ENCODE measurements at regions not wholly inside any gene's neighbourhood (a gene's known extent, or its start where the extent isn't known, plus 50 kb on each side); places are given as distances from the start of the nearest gene placed in this dataset.
"Not testable (repeated sequence)": the region's sequence is repeated elsewhere in the genome, so short reads cannot be mapped to it uniquely, and the experiment has no call there.

DNA sequence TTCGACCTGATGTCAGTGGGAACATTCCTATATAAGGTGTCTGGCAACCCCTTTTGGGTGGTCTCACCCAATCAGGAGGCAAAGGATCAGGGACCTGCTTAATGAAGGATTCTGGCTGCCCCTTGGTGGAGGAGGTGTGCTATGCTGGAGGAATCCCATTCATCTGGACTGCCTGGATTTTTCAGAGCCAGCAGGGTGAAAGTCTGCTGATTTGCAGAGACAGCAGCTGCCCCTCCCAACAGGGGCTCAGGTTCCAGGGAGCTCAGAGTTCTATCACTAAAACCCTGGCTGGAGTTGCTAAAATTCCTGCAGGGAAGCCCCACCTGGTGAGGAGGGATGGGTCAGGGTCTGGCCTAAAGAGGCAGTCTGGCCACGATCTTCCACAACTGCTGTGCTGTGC is 398.5 kb upstream of the CNTNAP2 start:
- H3K9ac ChIP-seq (ENCODE audit: low read depth, low read length) = no peak overlapping the region
- H3K4me3 ChIP-seq (ENCODE audit: low read depth, low read length) = no peak overlapping the region
- no peaks in the 10 kb centered on the region for H3K36me3 ChIP-seq (ENCODE audit: control insufficient read depth, insufficient read depth, low read length)
- peak overlapping the region; percentile 21 for H3K27ac ChIP-seq (ENCODE audit: low read depth, low read length)
- no peaks in the 10 kb centered on the region for H3K27me3 ChIP-seq (ENCODE audit: control insufficient read depth, insufficient read depth, low read length)
- H3K4me1 ChIP-seq (ENCODE audit: control insufficient read depth, insufficient read depth, low read length) = no peaks in the 10 kb centered on the region; the same call in 1 of the 2 replicates
- no peaks in the 10 kb centered on the region for H3K9me3 ChIP-seq (ENCODE audit: control insufficient read depth, insufficient read depth, low read length)

DNA sequence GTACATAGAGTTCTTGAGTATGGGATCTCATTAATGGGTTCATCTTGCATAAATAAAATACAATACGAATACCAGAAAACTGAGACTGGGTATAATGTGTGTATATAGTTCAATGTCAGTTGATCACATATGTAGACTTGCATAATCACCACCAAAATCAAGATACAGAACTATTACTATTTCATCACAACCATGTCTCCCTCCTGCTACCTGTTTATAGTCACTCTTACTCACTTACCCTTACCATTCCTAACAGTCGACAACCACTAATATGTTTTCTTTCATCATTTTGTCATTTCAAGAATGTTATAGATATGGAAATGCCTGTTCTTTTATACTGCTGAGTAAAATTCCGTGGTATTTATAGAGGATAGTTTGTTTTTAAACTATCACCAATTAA is 416.1 kb upstream of the CNTNAP2 start:
- Histone ChIP-seq H3K27ac (ENCODE audit: low read depth, low read length) (no peak overlapping the region), H3K9ac (ENCODE audit: low read depth, low read length) (no peak overlapping the region), H3K36me3 (ENCODE audit: control insufficient read depth, insufficient read depth, low read length) (no peaks in the 10 kb centered on the region), H3K27me3 (ENCODE audit: control insufficient read depth, insufficient read depth, low read length) (no peaks in the 10 kb centered on the region), H3K9me3 (ENCODE audit: control insufficient read depth, insufficient read depth, low read length) (no peaks in the 10 kb centered on the region), H3K4me3 (ENCODE audit: low read depth, low read length) (no peak overlapping the region), H3K4me1 (ENCODE audit: control insufficient read depth, insufficient read depth, low read length) (no peaks in the 10 kb centered on the region)

DNA sequence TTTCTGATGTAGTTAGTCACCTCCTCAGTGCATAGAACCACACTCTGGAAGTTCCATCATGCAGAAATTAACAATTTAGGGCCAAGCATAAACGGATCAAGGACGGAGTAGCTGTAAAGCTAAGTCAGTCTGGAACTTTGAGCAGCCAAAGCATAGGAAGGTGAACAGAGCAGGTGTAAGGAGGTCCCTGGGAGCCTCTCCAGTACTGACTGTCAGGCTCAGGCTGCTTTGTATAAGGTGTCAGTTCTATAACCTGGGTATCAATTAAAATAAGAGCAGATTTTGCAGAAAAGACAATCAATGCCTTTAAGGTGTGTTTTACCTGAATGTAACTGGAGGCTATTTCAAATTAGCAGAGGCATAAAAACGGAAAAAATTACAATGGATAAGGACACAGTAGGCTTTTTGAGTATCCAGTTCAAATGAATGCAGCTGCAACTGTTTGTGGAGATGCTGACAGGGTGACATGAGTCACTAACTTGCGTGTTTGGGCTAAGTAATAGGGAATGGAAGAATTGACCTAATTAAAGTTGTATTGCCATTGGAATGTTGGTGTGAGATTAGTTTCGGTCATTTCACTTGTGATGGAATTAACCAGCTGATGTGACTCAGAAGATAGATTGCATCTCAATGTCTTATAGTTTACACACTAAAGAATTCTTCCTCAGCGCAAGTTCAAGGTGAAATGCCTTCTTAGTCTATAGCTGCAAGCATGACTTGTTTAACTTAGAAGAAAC is 417.9 kb upstream of the CNTNAP2 start:
- H3K9ac ChIP-seq (ENCODE audit: low read depth, low read length) = no peak overlapping the region

DNA sequence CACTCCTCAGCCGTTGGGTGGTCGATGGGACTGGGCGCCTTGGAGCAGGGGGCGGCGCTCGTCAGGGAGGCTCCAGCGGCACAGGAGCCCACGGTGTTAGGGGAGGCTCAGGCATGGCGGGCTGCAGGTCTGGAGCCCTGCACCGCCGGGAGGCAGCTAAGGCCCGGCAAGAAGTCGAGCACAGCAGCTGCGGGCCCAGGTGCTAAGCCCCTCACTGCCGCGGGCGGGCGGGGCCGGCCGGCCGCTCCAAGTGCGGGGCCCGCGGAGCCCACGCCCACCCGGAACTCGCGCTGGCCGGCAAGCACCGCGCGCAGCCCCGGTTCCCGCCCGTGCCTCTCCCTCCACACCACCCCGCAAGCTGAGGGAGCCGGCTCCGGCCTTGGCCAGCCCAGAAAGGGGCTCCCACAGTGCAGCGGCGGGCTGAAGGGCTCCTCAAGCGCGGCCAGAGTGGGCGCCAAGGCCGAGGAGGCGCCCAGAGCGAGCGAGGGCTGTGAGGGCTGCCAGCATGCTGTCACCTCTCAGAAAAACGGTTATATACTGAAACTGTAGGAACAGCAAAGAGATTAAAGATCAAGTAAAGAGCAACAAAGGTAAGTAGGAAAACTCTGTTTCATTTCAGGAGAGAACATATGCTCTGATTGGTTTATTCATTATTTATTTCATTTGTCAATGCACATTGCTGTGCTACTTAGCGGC is 419.0 kb upstream of the CNTNAP2 start:
- not testable (repeated sequence) for H3K27me3 ChIP-seq (ENCODE audit: control insufficient read depth, insufficient read depth, low read length); H3K9me3 ChIP-seq (ENCODE audit: control insufficient read depth, insufficient read depth, low read length); H3K9ac ChIP-seq (ENCODE audit: low read depth, low read length); H3K4me3 ChIP-seq (ENCODE audit: low read depth, low read length); H3K36me3 ChIP-seq (ENCODE audit: control insufficient read depth, insufficient read depth, low read length); H3K27ac ChIP-seq (ENCODE audit: low read depth, low read length); H3K4me1 ChIP-seq (ENCODE audit: control insufficient read depth, insufficient read depth, low read length)

More for the DNA sequence above, 417.9 kb upstream of the CNTNAP2 start:
- Histone ChIP-seq H3K4me3 (ENCODE audit: low read depth, low read length) (no peak overlapping the region), H3K27me3 (ENCODE audit: control insufficient read depth, insufficient read depth, low read length) (no peaks in the 10 kb centered on the region), H3K27ac (ENCODE audit: low read depth, low read length) (no peak overlapping the region), H3K4me1 (ENCODE audit: control insufficient read depth, insufficient read depth, low read length) (no peaks in the 10 kb centered on the region), H3K36me3 (ENCODE audit: control insufficient read depth, insufficient read depth, low read length) (no peaks in the 10 kb centered on the region), H3K9me3 (ENCODE audit: control insufficient read depth, insufficient read depth, low read length) (no peaks in the 10 kb centered on the region)

DNA sequence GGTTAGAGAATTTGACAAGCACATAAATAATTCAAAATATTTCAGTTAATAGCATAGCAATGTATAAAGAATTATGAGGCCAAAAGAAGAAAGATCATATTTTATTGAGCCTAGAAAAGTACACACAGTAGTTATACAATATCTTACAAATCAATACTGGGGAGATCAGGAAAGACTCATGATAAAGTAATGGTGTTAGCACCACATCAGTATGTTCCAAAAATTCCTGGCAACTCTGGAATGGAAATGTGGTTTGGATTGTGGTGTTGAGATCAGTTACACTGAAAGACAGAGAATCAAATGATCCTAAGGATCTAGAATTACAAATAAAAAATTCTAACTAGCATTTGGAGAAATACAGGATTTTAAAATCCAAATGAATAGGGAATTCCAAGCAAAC is 420.5 kb upstream of the CNTNAP2 start:
- Histone ChIP-seq H3K27ac (ENCODE audit: low read depth, low read length) (no peak overlapping the region), H3K27me3 (ENCODE audit: control insufficient read depth, insufficient read depth, low read length) (no peaks in the 10 kb centered on the region), H3K4me3 (ENCODE audit: low read depth, low read length) (no peak overlapping the region), H3K9ac (ENCODE audit: low read depth, low read length) (no peak overlapping the region), H3K9me3 (ENCODE audit: control insufficient read depth, insufficient read depth, low read length) (no peaks in the 10 kb centered on the region), H3K4me1 (ENCODE audit: control insufficient read depth, insufficient read depth, low read length) (no peaks in the 10 kb centered on the region), H3K36me3 (ENCODE audit: control insufficient read depth, insufficient read depth, low read length) (no peaks in the 10 kb centered on the region)

DNA sequence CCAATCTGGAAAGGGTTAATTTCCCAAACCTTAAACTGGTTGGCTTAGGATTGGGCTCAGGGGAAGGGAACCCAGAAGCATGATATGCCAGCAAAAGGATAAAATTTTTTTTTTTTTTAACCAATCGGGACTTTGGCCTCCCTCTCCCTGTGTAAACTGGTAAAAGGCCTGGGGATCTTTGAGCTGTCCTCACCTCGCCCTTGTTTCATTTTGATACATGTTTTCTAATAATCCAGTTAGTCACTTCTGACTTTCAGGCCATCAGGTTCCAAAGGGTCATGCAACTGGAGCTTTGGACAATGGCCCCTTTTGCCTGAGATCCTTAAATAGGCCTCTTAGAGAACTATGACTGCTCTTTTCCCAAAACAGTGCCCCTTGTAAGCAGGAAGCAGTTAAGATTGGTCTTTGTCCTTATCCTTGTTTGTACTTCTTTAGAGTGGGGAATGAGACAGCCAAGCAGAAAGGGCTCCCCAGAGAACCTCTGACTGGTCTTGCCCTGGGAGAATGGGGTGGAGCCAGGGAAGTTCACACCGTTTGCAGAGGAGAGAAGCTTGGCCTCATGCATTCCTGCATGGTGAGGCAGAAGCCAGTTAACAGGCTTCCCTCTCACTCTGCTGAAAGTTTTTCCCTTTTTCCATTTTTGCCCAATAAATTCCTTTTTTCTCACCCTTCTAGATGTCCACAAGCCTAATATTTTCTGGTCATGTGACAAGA is 424.2 kb upstream of the CNTNAP2 start:
- H3K4me1 ChIP-seq (ENCODE audit: control insufficient read depth, insufficient read depth, low read length) = no peaks in the 10 kb centered on the region
- no peaks in the 10 kb centered on the region for H3K27me3 ChIP-seq (ENCODE audit: control insufficient read depth, insufficient read depth, low read length)
- no peak overlapping the region for H3K27ac ChIP-seq (ENCODE audit: low read depth, low read length)
- H3K9ac ChIP-seq (ENCODE audit: low read depth, low read length) = no peak overlapping the region
- H3K36me3 ChIP-seq (ENCODE audit: control insufficient read depth, insufficient read depth, low read length) = no peaks in the 10 kb centered on the region
- H3K9me3 ChIP-seq (ENCODE audit: control insufficient read depth, insufficient read depth, low read length) = no peaks in the 10 kb centered on the region; the same call in 1 of the 2 replicates
- no peak overlapping the region for H3K4me3 ChIP-seq (ENCODE audit: low read depth, low read length)

DNA sequence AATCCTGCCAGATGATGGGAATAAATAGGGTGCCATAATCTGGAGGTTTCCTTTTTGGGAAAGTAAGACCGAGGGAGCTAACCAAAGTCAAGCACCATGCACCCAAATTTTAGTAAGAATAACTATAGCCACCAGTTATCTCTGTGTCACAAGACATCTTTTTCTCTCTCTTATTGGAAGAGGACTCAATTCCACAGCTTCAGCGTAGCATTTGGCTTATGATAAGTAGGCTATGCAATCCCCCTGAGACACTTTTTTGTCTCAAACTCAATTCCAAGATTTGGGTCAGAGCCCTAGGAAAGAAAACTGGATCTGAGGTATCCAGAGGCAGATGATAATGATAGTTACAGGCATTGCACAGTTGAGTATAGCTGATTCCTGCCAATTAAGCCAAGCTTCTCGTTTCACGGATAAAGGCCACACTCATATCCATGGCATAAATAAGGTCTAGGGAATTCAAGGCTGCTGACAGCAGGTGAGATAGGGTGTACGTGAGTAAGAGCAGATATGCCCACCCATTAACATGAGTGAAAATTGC is 425.2 kb upstream of the CNTNAP2 start:
- Histone ChIP-seq H3K4me1 (ENCODE audit: control insufficient read depth, insufficient read depth, low read length) (no peaks in the 10 kb centered on the region), H3K9ac (ENCODE audit: low read depth, low read length) (no peak overlapping the region), H3K4me3 (ENCODE audit: low read depth, low read length) (no peak overlapping the region), H3K9me3 (ENCODE audit: control insufficient read depth, insufficient read depth, low read length) (no peaks in the 10 kb centered on the region; the same call in 1 of the 2 replicates), H3K36me3 (ENCODE audit: control insufficient read depth, insufficient read depth, low read length) (no peaks in the 10 kb centered on the region), H3K27me3 (ENCODE audit: control insufficient read depth, insufficient read depth, low read length) (no peaks in the 10 kb centered on the region), H3K27ac (ENCODE audit: low read depth, low read length) (no peak overlapping the region)

DNA sequence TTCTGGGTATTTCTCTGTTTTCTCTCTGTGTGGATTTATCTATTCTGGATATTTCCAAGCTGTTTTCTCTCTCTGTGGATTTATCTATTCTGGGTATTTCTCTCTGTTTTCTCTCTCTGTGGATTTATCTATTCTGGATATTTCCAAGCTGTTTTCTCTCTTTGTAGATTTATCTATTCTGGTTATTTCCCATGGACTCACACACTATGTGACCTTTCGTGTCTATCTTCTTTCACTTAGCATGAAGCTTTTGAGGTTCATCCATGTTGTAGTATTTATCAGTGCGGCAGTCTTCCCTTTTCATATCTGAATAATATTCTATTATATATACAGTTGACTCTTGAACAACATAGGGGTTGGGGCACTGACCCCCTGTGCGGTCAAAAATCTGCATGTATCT is 435.0 kb upstream of the CNTNAP2 start:
- no peaks in the 10 kb centered on the region for H3K36me3 ChIP-seq (ENCODE audit: control insufficient read depth, insufficient read depth, low read length)
- no peak overlapping the region for H3K9ac ChIP-seq (ENCODE audit: low read depth, low read length)
- no peak overlapping the region for H3K27ac ChIP-seq (ENCODE audit: low read depth, low read length)
- no peaks in the 10 kb centered on the region for H3K27me3 ChIP-seq (ENCODE audit: control insufficient read depth, insufficient read depth, low read length)
- H3K9me3 ChIP-seq (ENCODE audit: control insufficient read depth, insufficient read depth, low read length) = no peaks in the 10 kb centered on the region
- no peaks in the 10 kb centered on the region for H3K4me1 ChIP-seq (ENCODE audit: control insufficient read depth, insufficient read depth, low read length)
- H3K4me3 ChIP-seq (ENCODE audit: low read depth, low read length) = no peak overlapping the region

DNA sequence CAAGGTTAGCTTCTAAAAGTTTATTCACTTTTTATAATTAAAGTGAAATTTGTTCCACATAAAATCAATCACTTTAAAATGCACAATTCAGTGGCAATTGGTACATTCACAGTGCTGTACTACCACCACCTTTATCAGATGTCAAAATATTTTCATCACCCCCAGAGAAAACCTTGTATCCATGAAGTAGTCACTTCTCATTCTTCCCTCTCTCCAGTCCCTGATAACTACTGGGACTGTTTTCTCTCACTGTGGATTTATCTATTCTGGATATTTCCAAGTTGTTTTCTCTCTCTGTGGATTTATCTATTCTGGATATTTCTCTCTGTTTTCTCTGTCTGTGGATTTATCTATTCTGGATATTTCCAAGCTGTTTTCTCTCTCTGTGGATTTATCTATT is 435.4 kb upstream of the CNTNAP2 start:
- no peak overlapping the region for H3K4me3 ChIP-seq (ENCODE audit: low read depth, low read length)
- no peaks in the 10 kb centered on the region for H3K27me3 ChIP-seq (ENCODE audit: control insufficient read depth, insufficient read depth, low read length)
- no peaks in the 10 kb centered on the region for H3K9me3 ChIP-seq (ENCODE audit: control insufficient read depth, insufficient read depth, low read length)
- H3K9ac ChIP-seq (ENCODE audit: low read depth, low read length) = no peak overlapping the region
- H3K27ac ChIP-seq (ENCODE audit: low read depth, low read length) = no peak overlapping the region
- no peaks in the 10 kb centered on the region for H3K4me1 ChIP-seq (ENCODE audit: control insufficient read depth, insufficient read depth, low read length)
- no peaks in the 10 kb centered on the region for H3K36me3 ChIP-seq (ENCODE audit: control insufficient read depth, insufficient read depth, low read length)

DNA sequence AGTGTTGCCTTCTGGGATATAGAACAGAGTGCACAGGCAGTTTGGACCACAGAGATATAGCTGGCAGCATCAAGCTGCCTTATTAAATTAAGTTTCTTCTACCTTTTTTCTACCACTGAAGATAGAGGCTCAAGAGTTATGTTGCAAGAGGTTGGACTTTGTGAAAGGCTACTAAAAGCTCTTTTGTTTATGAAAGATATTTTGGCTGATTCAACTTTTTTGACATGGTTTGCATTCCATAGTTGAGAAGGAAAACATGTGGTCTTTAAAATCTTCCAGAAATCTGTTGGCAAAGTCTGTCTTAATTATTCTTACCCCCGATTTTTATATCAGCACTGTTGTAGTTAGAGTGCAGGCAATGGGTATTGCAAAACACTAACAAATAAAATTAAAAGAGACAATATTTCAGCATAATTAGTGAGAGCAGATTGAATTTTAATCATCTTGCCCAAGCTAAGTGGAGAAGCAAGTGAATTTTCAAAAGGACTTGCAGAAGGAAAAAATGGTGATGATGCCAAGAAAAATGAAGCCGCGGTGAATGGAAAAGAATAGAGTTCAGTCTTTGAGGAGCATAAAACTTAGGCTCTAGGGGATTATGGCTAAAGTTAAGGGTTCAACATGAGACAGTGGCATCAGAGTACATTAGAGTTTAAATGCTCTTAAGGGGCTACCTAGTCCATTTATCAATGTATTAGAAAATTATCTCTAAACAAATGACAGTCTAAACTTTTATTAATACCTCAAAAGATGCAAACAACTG is 450.9 kb upstream of the CNTNAP2 start:
- H3K4me3 ChIP-seq (ENCODE audit: low read depth, low read length) = no peak overlapping the region
- no peaks in the 10 kb centered on the region for H3K9me3 ChIP-seq (ENCODE audit: control insufficient read depth, insufficient read depth, low read length)
- H3K27ac ChIP-seq (ENCODE audit: low read depth, low read length) = no peak overlapping the region
- no peaks in the 10 kb centered on the region for H3K36me3 ChIP-seq (ENCODE audit: control insufficient read depth, insufficient read depth, low read length)
- no peak overlapping the region for H3K9ac ChIP-seq (ENCODE audit: low read depth, low read length)
- H3K27me3 ChIP-seq (ENCODE audit: control insufficient read depth, insufficient read depth, low read length) = no peaks in the 10 kb centered on the region
- H3K4me1 ChIP-seq (ENCODE audit: control insufficient read depth, insufficient read depth, low read length) = no peaks in the 10 kb centered on the region
